ENCODE measurements at regions not wholly inside any gene's neighbourhood (a gene's known extent, or its start where the extent isn't known, plus 50 kb on each side); places are given as distances from the start of the nearest gene placed in this dataset.

- ChIA-PET POLR2A (no interaction called here), CTCF (no interaction called here)
- Mint-ChIP-seq H3K27ac (ENCODE audit: unreplicated experiment) (no peak overlapping the region), H3K9me3 (ENCODE audit: unreplicated experiment) (no peaks in the 10 kb centered on the region), H3K4me1 (ENCODE audit: low read depth, unreplicated experiment) (no peaks in the 10 kb centered on the region), H3K27me3 (ENCODE audit: insufficient read depth, unreplicated experiment) (peaks cover 8% of the 10 kb centered on the region), H3K36me3 (ENCODE audit: insufficient read depth, unreplicated experiment) (no peaks in the 10 kb centered on the region), H3K4me3 (ENCODE audit: unreplicated experiment) (no peak overlapping the region)
- no peaks in the 10 kb centered on the region for H3K9me3 ChIP-seq
- no peaks in the 10 kb centered on the region for H3K36me3 ChIP-seq (ENCODE audit: control insufficient read depth, insufficient read depth, low read length)
- intact Hi-C loops (cut with micrococcal nuclease; ENCODE audit: unreplicated experiment), result no loop called here
- no peaks in the 10 kb centered on the region; the same call in 1 of the 2 replicates for H3K27me3 ChIP-seq (replicated peaks; ENCODE audit: control insufficient read depth, insufficient read depth, low read length)
- no TSS peak for BruUV-seq (replicated peaks)
- TF ChIP-seq CTCF (IDR thresholded peaks at IDR 0.05; ENCODE audit: insufficient read depth in 1 of 2, low read depth in 1 of 2, low read length in 1 of 2, severe bottlenecking in 1 of 2, unreplicated experiment in 1 of 2), result no peak
- no peaks in the 10 kb centered on the region for H3K4me1 ChIP-seq
- no peak for DNase-seq
- no peak overlapping the region for H3K4me3 ChIP-seq (ENCODE audit: low read depth, low read length)
Measured at GRCh38 chr2:121120411-121120810, 164.6 kb downstream of the TFCP2L1 start.

DNA sequence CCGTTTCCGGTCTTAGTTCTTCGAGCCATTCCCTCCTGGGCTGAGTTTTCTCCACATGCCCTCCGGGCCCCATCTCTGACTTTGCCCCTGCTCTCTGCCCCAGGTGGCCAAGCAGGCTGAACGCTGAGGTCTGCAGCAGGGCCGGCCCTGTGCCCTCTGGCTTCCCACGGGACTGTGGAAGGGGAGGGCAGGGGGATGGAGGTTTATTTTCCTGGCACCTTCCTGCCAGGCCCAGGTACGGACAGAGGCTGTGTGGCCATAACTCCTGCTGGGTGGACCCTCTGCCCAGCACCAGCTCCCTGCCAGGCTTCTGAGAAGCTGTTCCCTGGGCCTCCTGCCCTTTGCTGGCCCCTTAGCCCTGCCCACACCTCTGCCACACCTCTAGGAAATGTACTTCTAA, 164.0 kb downstream of the TFCP2L1 start:
- POLR2A ChIA-PET, result interaction anchor here (0.6 kb wide), 1 partner anchor 29 kb away, joined by 3 read pairs; no protein-coding TSS in a partner anchor

DNA sequence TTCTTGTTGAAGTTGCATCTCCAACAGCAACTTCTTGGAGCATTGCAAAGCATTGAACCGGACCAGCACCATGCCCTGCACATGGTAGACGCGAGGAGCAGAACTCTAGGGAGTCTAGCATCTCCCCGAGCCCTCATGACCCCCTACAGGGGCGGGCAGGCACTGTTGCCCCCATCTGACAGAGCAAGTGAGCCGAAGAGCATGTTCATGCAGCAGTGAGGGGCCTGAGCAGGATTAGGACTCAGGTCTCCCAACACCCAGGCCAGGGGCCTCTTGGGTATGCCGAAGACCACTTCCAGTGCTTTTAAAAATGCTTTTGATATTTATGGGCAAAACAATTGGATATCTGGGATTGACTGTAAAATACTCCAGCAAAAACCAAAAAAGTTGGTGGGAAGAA, 163.3 kb downstream of the TFCP2L1 start:
- Mint-ChIP-seq H3K27ac (ENCODE audit: unreplicated experiment) (no peak overlapping the region), H3K9me3 (ENCODE audit: unreplicated experiment) (no peaks in the 10 kb centered on the region), H3K36me3 (ENCODE audit: insufficient read depth, unreplicated experiment) (no peaks in the 10 kb centered on the region), H3K4me3 (ENCODE audit: unreplicated experiment) (no peak overlapping the region), H3K27me3 (ENCODE audit: insufficient read depth, unreplicated experiment) (peaks cover 9% of the 10 kb centered on the region), H3K4me1 (ENCODE audit: low read depth, unreplicated experiment) (no peaks in the 10 kb centered on the region)
- ChIA-PET CTCF (no interaction called here), POLR2A (interaction anchor here (0.6 kb wide), 1 partner anchor 29 kb away, joined by 3 read pairs; no protein-coding TSS in a partner anchor)
- no TSS peak for BruUV-seq (replicated peaks)
- H3K27me3 ChIP-seq (replicated peaks; ENCODE audit: control insufficient read depth, insufficient read depth, low read length), result no peaks in the 10 kb centered on the region; the same call in 1 of the 2 replicates
- intact Hi-C loops (cut with micrococcal nuclease; ENCODE audit: unreplicated experiment), result no loop called here
- no peaks in the 10 kb centered on the region for H3K36me3 ChIP-seq (ENCODE audit: control insufficient read depth, insufficient read depth, low read length)
- DNase-seq, result no peak
- H3K4me1 ChIP-seq, result no peaks in the 10 kb centered on the region
- no peak overlapping the region for H3K4me3 ChIP-seq (ENCODE audit: low read depth, low read length)
- no peak for TF ChIP-seq CTCF (IDR thresholded peaks at IDR 0.05; ENCODE audit: insufficient read depth in 1 of 2, low read depth in 1 of 2, low read length in 1 of 2, severe bottlenecking in 1 of 2, unreplicated experiment in 1 of 2)
- H3K9me3 ChIP-seq, result no peaks in the 10 kb centered on the region

More for the DNA sequence above, 164.0 kb downstream of the TFCP2L1 start:
- no peaks in the 10 kb centered on the region for H3K9me3 Mint-ChIP-seq (ENCODE audit: unreplicated experiment)
- no peaks in the 10 kb centered on the region for H3K4me1 Mint-ChIP-seq (ENCODE audit: low read depth, unreplicated experiment)
- intact Hi-C loops (cut with micrococcal nuclease; ENCODE audit: unreplicated experiment), result no loop called here
- no peak for TF ChIP-seq CTCF (IDR thresholded peaks at IDR 0.05; ENCODE audit: insufficient read depth in 1 of 2, low read depth in 1 of 2, low read length in 1 of 2, severe bottlenecking in 1 of 2, unreplicated experiment in 1 of 2)
- H3K27me3 ChIP-seq (replicated peaks; ENCODE audit: control insufficient read depth, insufficient read depth, low read length), result no peaks in the 10 kb centered on the region; the same call in 1 of the 2 replicates
- no peaks in the 10 kb centered on the region for H3K36me3 Mint-ChIP-seq (ENCODE audit: insufficient read depth, unreplicated experiment)
- no peak overlapping the region for H3K27ac Mint-ChIP-seq (ENCODE audit: unreplicated experiment)
- BruUV-seq (replicated peaks), result no TSS peak
- CTCF ChIA-PET, result no interaction called here
- peaks cover 9% of the 10 kb centered on the region for H3K27me3 Mint-ChIP-seq (ENCODE audit: insufficient read depth, unreplicated experiment)
- H3K4me1 ChIP-seq, result no peaks in the 10 kb centered on the region
- DNase-seq, result no peak
- no peaks in the 10 kb centered on the region for H3K36me3 ChIP-seq (ENCODE audit: control insufficient read depth, insufficient read depth, low read length)
- no peak overlapping the region for H3K4me3 ChIP-seq (ENCODE audit: low read depth, low read length)
- no peaks in the 10 kb centered on the region for H3K9me3 ChIP-seq
- no peak overlapping the region for H3K4me3 Mint-ChIP-seq (ENCODE audit: unreplicated experiment)

Data from Caco-2 (cell line).